HG03045 (cell line): ENCODE measurements at regions not wholly inside any gene's neighbourhood (a gene's known extent, or its start where the extent isn't known, plus 50 kb on each side); places are given as distances from the start of the nearest gene placed in this dataset.

Experiments
- ATAC-seq: cut with Tn5 transposase; IDR thresholded peaks from one replicate; pipeline ENCODE4 v1.9.1; 2021; ENCODE audit warnings: mild to moderate bottlenecking, moderate library complexity; ENCODE audit not compliant: unreplicated experiment

DNA sequence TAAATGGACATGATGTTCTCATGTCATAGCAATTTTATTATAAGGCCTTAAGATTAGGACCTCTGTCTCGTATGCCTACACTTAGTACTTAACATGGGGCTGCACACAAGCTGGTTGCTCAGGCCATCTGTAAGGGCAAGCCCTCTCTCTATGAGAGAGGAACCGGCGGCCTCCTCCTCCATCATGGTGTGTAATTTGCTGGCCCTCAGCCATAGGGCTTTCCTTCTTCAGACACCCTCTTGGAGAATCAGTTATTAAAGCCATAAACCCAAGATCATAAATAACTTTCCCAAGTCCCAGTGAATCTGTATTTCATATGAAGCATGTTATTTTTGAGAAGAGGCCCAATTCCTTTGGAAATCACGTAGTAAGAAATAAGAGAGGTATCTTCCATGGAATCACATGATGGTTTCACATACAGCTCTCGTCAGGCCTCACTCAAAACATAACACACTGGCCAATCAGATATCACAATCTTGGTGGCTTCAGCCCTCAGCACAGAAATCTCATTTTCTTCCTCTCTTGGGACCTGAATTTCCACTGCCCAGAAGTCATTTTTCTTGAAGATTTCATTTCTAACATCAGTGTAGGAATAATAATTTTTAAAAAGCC, 92.6 kb downstream of the RDH14 start:
- no peak for ATAC-seq

DNA sequence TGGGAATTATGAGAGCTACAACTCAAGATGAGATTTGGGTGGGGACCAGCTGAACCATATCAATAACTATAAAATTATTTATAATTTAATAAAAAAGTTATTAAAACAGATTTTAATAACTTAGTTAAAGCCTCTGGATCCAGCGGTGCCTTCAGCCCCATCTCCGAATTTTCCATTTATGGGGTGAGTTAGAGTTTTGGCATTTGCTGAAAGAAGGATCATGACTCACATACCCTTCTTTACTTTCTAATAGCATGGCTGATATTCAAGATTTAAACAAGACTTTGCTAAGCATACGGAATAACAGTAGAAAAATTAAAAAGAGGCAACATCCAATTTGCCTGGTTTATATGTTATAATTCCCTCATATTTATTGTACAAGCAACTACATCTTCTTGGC, 94.5 kb downstream of the RDH14 start:
- no peak for ATAC-seq

DNA sequence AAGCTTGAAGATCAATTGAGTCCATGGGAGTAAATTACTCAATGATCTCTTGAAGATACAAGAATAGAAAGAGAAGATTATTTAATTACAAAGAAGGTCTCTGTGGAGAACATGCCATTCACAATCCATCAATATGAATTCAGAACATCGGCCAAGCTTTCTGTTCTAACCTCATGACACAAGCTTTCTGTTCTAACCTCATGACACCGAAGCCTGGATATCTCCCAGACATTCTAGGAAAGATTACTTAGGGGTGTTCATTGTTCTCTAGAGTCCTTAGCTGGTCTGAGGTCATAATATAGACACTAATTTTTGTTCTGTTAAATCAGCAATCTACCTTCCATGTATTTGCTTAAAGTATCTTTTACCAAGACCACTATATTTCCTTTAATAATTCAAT, 95.5 kb downstream of the RDH14 start:
- ATAC-seq: no peak

DNA sequence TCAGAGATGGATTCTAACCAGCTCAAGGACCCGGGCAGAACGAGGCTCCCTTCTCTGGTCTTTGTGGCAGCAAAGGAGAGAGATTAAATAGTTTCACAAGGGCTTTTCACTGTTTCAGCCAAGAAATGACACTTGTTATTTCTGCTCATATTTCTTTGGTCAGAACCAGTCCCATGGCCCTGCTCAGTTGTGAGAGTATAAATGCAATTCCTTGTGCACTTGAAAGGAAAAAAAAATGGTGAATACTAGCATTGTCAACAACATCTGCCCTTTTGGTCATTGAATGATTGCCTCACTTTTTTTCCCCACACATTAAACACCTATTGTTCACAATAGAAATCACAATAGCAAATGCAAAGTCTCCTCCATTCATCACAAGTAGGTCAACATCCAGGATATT, 104.4 kb downstream of the RDH14 start:
- ATAC-seq: no peak

DNA sequence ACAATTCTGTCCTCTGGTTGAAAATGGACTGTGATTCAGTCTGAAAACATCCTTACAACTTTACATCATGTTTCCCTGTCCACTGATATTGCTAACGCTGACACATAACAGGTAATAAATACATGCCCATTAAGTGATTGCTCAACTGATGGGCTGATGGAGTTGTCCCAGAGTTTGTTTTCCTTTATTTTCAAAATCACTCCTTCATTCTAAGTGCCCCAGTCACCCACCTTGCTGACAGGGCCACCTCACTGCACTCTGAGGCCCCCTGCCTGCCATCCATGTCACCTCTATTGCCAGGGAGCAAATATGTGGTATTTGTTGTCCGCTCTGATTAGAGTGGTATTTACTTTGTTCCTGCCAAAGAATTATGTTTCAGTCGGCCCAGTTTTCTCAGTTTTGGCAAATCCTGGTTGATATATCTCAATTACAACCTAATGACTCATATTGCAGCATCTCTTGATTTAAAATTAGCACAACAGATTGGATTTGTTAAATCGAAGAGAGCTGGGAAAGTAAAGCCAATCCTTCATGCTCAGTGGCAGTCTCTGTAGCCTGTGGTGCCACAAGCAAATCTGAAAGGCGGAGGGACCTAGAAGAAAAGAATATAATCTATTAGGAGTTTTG, 105.1 kb downstream of the RDH14 start:
- ATAC-seq: no peak

GRCh38 chr2:18454692-18455235, 105.7 kb downstream of the RDH14 start:
- no peak for ATAC-seq

GRCh38 chr2:18446715-18447114, 113.7 kb downstream of the RDH14 start:
- no peak for ATAC-seq

DNA sequence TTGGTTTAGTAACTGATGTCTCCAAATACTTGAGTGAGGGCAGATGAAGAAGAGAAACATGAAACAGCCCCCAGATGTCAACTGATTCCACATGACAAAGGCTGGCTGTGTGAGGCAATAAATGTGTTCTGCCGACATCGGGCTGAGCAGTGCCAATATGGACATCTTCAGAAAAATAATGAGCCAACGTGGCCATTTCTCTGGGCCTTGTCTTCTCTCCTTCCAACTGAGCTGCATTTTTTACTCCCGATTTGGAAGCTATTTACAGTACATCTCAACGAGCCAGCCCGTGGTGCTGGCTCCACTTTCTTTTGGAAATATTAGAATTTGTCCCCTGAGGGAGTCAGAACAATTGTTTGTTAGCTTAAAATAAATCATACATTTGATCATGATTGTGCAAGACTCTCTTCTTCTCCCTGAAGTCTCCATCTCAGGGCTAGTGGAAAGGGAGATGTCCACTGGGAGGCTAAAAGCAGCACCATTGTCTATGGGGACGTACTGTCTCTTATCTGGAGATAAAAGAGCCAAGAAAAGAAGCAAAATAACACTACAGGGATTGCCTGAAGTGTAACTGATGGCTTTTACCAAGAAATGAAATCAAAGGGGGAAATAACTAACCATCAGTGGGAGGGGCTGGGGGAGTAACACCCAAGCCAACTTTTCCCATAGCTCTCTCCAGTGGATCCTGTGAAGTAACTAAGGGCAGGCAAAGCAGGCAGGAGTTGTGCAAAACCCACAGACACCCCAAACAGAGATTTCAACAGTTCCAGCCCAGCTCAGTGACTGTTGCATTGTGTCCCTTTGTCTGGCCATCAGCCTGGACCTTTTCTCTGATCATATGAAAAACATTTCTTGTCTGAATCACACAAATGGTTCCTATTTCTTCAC, 114.8 kb downstream of the RDH14 start:
- no peak for ATAC-seq

DNA sequence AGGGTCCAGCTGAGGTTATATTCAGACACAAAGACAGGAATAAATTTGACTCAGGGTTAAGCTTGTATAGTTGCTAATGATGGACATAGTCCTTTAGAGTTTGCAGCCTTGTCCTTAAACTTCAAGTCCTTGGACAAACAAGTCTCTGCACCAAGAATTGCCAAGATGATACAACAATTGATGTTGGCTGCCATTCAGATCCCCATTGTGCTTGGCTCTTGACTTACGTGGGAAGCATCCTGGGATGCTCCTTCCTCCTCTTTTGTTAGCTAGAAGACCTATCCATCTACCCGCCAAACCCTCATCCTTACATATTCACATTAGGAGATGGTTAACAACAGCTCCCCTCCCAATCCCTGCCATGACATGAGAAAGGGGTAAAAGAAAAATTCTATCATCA, 115.6 kb downstream of the RDH14 start:
- no peak for ATAC-seq

DNA sequence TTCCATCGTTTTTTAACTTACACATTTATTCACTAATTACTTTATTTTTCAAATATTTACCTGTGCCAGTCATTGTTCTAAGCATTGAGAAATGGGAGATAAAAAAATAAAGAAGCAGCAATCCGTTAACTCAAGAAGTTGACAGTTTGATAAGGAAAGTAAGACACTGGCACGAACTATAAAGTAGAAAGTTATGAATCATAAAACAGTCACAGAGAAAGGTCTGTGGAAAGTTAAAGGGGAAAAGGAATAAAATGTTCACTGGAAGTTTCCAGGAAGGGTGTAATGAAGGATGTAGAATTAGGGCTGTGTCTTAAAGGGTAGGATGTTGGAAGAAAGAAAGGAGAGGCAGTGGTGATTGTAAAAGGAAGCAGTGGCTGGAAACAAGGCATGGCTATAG, 118.9 kb downstream of the RDH14 start:
- no peak for ATAC-seq

DNA sequence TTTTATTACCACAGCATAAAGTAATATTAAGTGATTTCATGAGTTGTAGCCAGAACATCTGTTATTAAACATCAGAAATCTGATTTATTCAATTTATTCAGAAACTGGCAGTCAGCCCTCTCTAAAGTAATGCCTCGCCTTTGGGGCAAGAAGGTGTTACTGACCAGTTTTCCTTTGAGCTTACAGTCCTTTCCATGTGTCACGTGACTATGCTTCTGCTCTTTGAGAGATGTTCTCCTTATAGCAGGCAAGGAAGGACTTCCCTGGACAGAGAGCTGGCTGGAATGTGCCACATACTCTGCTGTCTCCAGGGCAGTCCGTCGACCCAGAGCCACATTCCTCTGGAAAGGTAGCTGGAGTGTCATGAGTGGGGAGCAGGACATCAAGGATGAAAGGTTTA, 119.7 kb downstream of the RDH14 start:
- no peak for ATAC-seq

GRCh38 chr2:18440141-18440661, 120.3 kb downstream of the RDH14 start:
- no peak for ATAC-seq

GRCh38 chr2:18439716-18440115, 120.7 kb downstream of the RDH14 start:
- no peak for ATAC-seq

DNA sequence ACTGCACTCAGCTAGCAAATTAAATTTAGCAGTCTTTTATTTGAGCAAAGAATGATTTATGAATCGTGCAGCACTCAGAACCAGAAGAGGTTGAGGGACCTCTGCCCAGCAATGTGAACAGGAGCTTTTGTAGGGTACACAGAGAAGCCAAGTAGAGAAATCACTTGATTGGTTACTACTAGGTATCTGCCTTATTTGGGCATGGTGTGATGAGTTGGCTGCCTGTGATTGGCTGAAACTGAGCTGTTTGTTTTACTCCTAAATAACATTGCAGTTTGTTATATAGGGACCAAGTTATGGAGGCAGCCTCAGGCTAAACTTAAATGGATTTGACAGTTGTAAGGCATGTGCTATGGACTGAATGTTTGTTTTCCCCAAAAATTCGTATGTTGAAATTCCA, 122.5 kb downstream of the RDH14 start:
- ATAC-seq: no peak

DNA sequence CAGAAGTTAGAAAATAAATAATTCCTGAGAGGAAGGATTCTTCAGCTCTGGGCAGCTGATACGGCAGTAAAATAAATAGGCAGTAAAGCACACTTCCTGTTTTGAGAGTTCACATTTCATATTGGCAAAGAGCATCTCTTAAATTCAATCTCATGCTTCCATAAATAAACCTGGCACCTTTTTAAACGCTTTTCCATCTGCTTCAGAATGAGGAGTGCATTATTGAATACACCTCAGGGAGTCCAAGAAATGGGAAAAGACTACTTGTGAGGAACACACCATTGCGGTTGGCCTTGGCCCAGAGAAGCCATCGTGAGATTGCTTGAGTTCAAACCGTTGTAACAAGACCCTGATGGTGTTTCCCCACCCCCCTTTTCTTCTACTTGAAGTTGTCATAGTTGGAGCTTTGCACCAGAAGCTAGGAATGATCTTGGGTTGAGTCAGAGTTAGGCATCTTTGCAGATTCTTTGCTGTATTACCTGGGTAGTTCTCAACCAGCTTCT, 123.9 kb downstream of the RDH14 start:
- no peak for ATAC-seq

DNA sequence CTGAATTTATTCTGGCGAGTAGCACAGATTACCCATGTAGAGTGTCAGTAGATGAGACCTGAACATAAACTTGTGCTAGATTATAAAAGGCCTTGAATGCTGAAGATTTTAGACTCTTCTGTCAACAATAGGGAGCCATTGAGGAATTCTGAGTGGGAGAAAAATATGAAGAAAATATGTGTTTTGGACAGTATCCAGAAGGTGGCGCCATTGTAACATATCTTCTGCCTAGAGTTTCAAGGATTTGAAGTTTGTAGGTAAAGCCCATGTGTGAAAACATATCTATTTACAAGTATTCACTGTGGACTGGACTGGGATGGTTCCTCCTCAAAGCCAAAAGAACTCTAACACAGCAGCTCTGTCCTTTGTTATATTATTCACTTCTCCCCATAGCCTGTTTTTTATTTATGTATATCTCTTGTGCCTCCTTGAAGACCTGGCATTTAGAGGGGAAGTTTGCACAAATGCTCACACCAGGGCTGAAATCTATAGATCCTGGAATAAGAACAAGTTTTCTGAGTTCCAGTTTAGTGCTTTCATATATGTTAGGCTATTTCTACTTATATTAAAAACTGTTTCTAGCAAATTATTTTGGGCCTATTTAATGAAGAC, 124.9 kb downstream of the RDH14 start:
- ATAC-seq: no peak

DNA sequence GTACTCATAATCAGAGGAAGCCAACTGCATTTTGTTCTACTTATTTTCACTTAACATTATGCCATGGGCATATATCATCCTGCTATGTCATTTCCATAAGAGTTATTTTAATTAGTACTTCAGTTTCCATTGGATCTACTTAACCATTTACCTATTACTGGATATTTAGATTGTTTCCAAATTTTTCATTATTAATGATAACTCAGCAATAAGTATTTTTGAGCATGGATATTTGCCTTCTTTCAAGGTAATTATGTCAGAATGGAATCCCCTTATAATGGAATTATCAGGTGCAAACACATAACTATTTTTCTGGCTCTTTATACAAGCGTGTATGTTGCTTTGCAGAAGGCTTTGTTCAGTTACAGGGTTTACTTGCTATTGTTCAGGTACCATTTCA, 126.6 kb downstream of the RDH14 start:
- ATAC-seq: no peak

GRCh38 chr2:18432999-18433398, 127.5 kb downstream of the RDH14 start:
- no peak for ATAC-seq

GRCh38 chr2:18430996-18431748, 129.3 kb downstream of the RDH14 start:
- ATAC-seq: no peak

DNA sequence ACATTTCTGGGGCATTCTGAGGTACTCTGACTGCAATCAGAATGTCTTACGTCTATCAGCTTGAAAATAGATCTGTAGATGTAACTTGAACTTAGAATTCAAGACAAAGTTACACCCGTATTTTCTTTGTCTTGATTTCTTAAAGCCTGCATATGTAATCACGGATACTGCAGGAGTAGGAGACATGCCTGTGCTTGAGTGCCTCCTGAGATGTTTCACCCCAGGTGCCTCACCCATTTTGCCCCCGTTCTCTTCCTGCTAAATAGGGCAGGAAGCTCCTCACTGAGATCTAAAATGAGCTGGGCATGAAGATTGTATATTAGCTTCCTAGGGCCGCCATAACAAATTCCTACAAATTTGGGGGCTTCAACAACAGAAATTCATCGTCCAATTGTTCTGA, 131.9 kb downstream of the RDH14 start:
- no peak for ATAC-seq
